NT2/D1 (cell line): ENCODE measurements at regions not wholly inside any gene's neighbourhood (a gene's known extent, or its start where the extent isn't known, plus 50 kb on each side); places are given as distances from the start of the nearest gene placed in this dataset.

Experiments used
- DNase-seq: peaks from one replicate; pipeline ENCODE4 v3.0.0-alpha.2; 2011; ENCODE audit warnings: low read depth, low spot score
- H3K27me3 ChIP-seq: 2 replicates; pipeline ENCODE4 v1.6.0; 2011; ENCODE audit warnings: mild to moderate bottlenecking; ENCODE audit not compliant: insufficient read length, insufficient read depth
- H3K36me3 ChIP-seq: 2 replicates; pipeline ENCODE4 v1.6.1; 2011; ENCODE audit warnings: mild to moderate bottlenecking, low read length, mixed read lengths; ENCODE audit not compliant: insufficient read depth, insufficient read length
- H3K4me1 ChIP-seq: 2 replicates; pipeline ENCODE4 v1.5.1; 2011; ENCODE audit not compliant: insufficient read depth, insufficient read length
- H3K4me3 ChIP-seq: 2 replicates; pipeline ENCODE4 v1.5.1; 2011; ENCODE audit warnings: low read depth; ENCODE audit not compliant: insufficient read length
- H3K9ac ChIP-seq: 2 replicates; pipeline ENCODE4 v1.6.0; 2011; ENCODE audit warnings: low read depth; ENCODE audit not compliant: insufficient read length
- H3K9me3 ChIP-seq: 2 replicates; pipeline ENCODE4 v1.5.1; 2011; ENCODE audit warnings: mild to moderate bottlenecking, low read length; ENCODE audit not compliant: insufficient read depth
- SUZ12 ChIP-seq: IDR thresholded peaks from 2 replicates; pipeline ENCODE4 v1.6.1; 2011; ENCODE audit not compliant: insufficient read length, insufficient read depth; ENCODE audit errors: extremely low read depth
- YY1 ChIP-seq: IDR thresholded peaks from 2 replicates; pipeline ENCODE4 v1.6.1; 2011; ENCODE audit not compliant: insufficient read length, insufficient read depth
- ZNF274 ChIP-seq: IDR thresholded peaks from 2 replicates; pipeline ENCODE4 v1.6.1; 2011; ENCODE audit warnings: mild to moderate bottlenecking, low read depth, low read length

GRCh38 chr5:15082096-15082495 is 210.5 kb upstream of the ANKH start:
- Histone ChIP-seq H3K9me3 (no peaks in the 10 kb centered on the region), H3K4me3 (no peak overlapping the region), H3K9ac (no peak overlapping the region), H3K36me3 (no peaks in the 10 kb centered on the region), H3K27me3 (no peaks in the 10 kb centered on the region), H3K4me1 (no peaks in the 10 kb centered on the region)
- no peak for TF ChIP-seq ZNF274
- no peak for TF ChIP-seq SUZ12
- no peak for TF ChIP-seq YY1
- DNase-seq: no peak

GRCh38 chr5:15080219-15080618 is 208.6 kb upstream of the ANKH start:
- Histone ChIP-seq H3K9me3 (no peaks in the 10 kb centered on the region), H3K4me3 (no peak overlapping the region), H3K27me3 (no peaks in the 10 kb centered on the region), H3K4me1 (no peaks in the 10 kb centered on the region), H3K9ac (no peak overlapping the region), H3K36me3 (no peaks in the 10 kb centered on the region)
- no peak for TF ChIP-seq ZNF274
- no peak for TF ChIP-seq SUZ12
- no peak for TF ChIP-seq YY1
- no peak for DNase-seq

- no peaks in the 10 kb centered on the region for H3K27me3 ChIP-seq
- H3K9ac ChIP-seq: no peak overlapping the region
- TF ChIP-seq SUZ12: no peak
- no peak for TF ChIP-seq YY1
- TF ChIP-seq ZNF274: no peak
- H3K4me3 ChIP-seq: no peak overlapping the region
- no peak for DNase-seq
- no peaks in the 10 kb centered on the region for H3K9me3 ChIP-seq
- H3K4me1 ChIP-seq: no peaks in the 10 kb centered on the region
- no peaks in the 10 kb centered on the region for H3K36me3 ChIP-seq
Measured at GRCh38 chr5:15079566-15079965, 208.0 kb upstream of the ANKH start.

GRCh38 chr5:15074651-15075050 is 203.1 kb upstream of the ANKH start:
- Histone ChIP-seq H3K9ac (no peak overlapping the region), H3K4me3 (no peak overlapping the region), H3K27me3 (no peaks in the 10 kb centered on the region), H3K9me3 (no peaks in the 10 kb centered on the region), H3K36me3 (no peaks in the 10 kb centered on the region), H3K4me1 (no peaks in the 10 kb centered on the region)
- TF ChIP-seq SUZ12: no peak
- TF ChIP-seq ZNF274: no peak
- no peak for TF ChIP-seq YY1
- DNase-seq: no peak

GRCh38 chr5:15073453-15073852 is 201.9 kb upstream of the ANKH start:
- Histone ChIP-seq H3K9me3 (no peaks in the 10 kb centered on the region), H3K4me1 (no peaks in the 10 kb centered on the region), H3K9ac (no peak overlapping the region), H3K4me3 (no peak overlapping the region), H3K27me3 (no peaks in the 10 kb centered on the region), H3K36me3 (no peaks in the 10 kb centered on the region)
- no peak for DNase-seq
- TF ChIP-seq YY1: no peak
- no peak for TF ChIP-seq ZNF274
- no peak for TF ChIP-seq SUZ12

- H3K27me3 ChIP-seq: no peaks in the 10 kb centered on the region
- H3K4me3 ChIP-seq: no peak overlapping the region
- no peaks in the 10 kb centered on the region for H3K36me3 ChIP-seq
- H3K4me1 ChIP-seq: no peaks in the 10 kb centered on the region
- no peak for DNase-seq
- no peak for TF ChIP-seq SUZ12
- no peak for TF ChIP-seq ZNF274
- no peak for TF ChIP-seq YY1
- no peak overlapping the region for H3K9ac ChIP-seq
- no peaks in the 10 kb centered on the region for H3K9me3 ChIP-seq
Measured at GRCh38 chr5:15070907-15071306, 199.3 kb upstream of the ANKH start.

- Histone ChIP-seq H3K9me3 (no peaks in the 10 kb centered on the region), H3K36me3 (no peaks in the 10 kb centered on the region), H3K27me3 (no peaks in the 10 kb centered on the region), H3K9ac (no peak overlapping the region), H3K4me1 (no peaks in the 10 kb centered on the region), H3K4me3 (no peak overlapping the region)
- DNase-seq: no peak
- TF ChIP-seq ZNF274 (no peak), SUZ12 (no peak), YY1 (no peak)
Measured at GRCh38 chr5:15069407-15069905, 197.9 kb upstream of the ANKH start.
